22Rv1 (cell line): ENCODE measurements at regions not wholly inside any gene's neighbourhood (a gene's known extent, or its start where the extent isn't known, plus 50 kb on each side); places are given as distances from the start of the nearest gene placed in this dataset.

Source experiments
- H3K27ac ChIP-seq: fragments of 450-650 bp; 2 replicates; pipeline ENCODE4 v1.5.1; 2017
- ZFX ChIP-seq: fragments of 450-650 bp; IDR thresholded peaks from 2 replicates; pipeline ENCODE4 v1.6.1; 2017; ENCODE audit warnings: antibody characterized with exemption, borderline replicate concordance
- TF ChIP-seq, protein P1 (sequence below): fragments of 450-650 bp; IDR thresholded peaks from 2 replicates; pipeline ENCODE4 v1.5.1; 2017; ENCODE audit warnings: mild to moderate bottlenecking

GRCh38 chr13:40114305-40114896 lies 458.9 kb downstream of the COG6 start:
- TF ChIP-seq ZFX: no peak
- TF ChIP-seq, protein P1, sequence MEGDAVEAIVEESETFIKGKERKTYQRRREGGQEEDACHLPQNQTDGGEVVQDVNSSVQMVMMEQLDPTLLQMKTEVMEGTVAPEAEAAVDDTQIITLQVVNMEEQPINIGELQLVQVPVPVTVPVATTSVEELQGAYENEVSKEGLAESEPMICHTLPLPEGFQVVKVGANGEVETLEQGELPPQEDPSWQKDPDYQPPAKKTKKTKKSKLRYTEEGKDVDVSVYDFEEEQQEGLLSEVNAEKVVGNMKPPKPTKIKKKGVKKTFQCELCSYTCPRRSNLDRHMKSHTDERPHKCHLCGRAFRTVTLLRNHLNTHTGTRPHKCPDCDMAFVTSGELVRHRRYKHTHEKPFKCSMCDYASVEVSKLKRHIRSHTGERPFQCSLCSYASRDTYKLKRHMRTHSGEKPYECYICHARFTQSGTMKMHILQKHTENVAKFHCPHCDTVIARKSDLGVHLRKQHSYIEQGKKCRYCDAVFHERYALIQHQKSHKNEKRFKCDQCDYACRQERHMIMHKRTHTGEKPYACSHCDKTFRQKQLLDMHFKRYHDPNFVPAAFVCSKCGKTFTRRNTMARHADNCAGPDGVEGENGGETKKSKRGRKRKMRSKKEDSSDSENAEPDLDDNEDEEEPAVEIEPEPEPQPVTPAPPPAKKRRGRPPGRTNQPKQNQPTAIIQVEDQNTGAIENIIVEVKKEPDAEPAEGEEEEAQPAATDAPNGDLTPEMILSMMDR: no peak

GRCh38 chr13:40115426-40115825 lies 460.0 kb downstream of the COG6 start:
- H3K27ac ChIP-seq: peak overlapping the region; percentile 44
- TF ChIP-seq ZFX: no peak
- TF ChIP-seq, protein P1: no peak

More at GRCh38 chr13:40114305-40114896, 458.9 kb downstream of the COG6 start:
- H3K27ac ChIP-seq: no peak overlapping the region

- TF ChIP-seq, protein P1: no peak
- TF ChIP-seq ZFX: no peak
- peak overlapping the region; percentile 44 for H3K27ac ChIP-seq
Measured at GRCh38 chr13:40116008-40116407, 460.5 kb downstream of the COG6 start.

DNA sequence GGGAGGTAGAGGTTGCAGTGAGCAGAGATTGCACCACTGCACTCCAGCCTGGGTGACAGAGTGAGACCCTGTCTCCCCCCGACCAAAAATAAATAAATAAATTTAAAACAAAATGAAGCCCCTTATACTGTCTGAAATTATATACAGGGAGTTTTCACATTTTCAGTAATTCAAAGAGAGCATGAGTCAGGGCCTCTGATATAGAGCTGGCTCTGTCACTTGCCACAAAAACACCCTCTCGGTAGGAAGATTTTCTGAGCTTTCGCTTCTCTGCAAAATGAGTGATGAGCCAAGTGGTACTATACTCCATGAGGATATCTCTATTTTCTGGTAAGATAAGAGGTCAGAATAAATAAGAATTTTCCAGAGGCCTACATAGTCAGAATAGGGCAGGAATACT lies 462.9 kb downstream of the COG6 start:
- H3K27ac ChIP-seq: no peak overlapping the region
- TF ChIP-seq ZFX: no peak
- TF ChIP-seq, protein P1: no peak

DNA sequence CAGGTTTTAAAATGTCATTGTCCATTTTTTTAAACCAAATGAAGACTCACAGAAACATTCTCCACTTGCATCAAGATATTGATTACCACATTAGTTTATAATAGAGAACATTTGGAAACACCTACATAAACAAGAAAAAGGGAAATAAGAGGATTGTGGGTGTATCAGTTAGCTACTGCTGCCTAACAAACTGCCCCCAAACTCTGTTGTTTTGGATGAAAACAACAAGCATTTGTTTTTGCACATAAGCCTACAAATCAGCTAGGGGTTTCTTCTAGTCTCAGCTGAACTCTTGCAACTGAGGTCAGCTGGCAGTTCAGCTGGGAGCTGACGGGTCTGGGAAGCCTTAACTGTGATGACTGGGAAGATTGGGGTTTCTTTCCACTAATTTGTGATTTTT lies 464.4 kb downstream of the COG6 start:
- TF ChIP-seq ZFX: no peak
- H3K27ac ChIP-seq: no peak overlapping the region

DNA sequence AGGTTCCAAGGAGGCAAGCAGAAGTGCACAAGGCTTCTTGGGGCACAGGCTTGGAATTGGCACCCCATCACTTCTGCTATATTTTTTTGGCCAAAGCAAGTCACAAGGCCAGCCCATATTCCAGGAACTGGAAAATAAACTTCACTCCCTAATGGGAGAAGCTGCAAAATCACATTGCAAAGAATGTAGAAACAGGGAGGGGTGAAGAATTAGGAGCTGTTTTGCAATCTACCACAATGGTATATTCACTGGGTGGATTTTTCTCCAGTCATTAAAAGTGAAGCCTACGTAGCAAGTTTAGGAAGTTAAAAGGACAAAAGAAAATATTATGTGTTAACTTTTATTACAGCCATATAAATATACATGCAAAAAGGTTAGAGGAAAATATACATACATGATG lies 464.8 kb downstream of the COG6 start:
- TF ChIP-seq, protein P1: no peak
- TF ChIP-seq ZFX: no peak

DNA sequence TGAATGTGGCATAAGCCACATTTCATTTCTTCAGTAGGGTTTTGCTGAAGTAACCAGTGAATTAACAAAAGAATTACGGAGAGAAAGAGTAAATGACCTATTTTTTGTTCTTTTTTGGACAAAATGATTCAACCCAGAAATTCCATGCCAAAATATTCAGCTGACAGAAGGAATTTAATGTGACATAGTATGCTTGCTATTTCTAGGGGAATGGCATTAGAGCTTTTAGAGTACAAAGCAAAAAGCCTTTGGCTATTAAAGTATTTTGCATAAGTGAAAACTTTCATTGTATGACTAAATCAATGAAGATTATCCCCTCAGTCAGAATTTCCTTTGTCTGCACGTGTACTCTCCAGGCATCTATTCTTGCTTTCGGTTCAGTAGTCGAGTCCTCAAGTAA lies 465.3 kb downstream of the COG6 start:
- no peak for TF ChIP-seq ZFX
- TF ChIP-seq, protein P1: no peak
- no peak overlapping the region for H3K27ac ChIP-seq

More for the DNA sequence above, 464.8 kb downstream of the COG6 start:
- H3K27ac ChIP-seq: no peak overlapping the region

- no peak for TF ChIP-seq ZFX
- TF ChIP-seq, protein P1: no peak
- H3K27ac ChIP-seq: no peak overlapping the region
Measured at GRCh38 chr13:40121722-40122121, 466.3 kb downstream of the COG6 start.
